GM21360 (cell line): ENCODE measurements at regions not wholly inside any gene's neighbourhood (a gene's known extent, or its start where the extent isn't known, plus 50 kb on each side); places are given as distances from the start of the nearest gene placed in this dataset.
"Not testable (repeated sequence)": the region's sequence is repeated elsewhere in the genome, so short reads cannot be mapped to it uniquely, and the experiment has no call there.

Source experiments
- ATAC-seq: cut with Tn5 transposase; IDR thresholded peaks from one replicate; pipeline ENCODE4 v1.9.1; 2021; ENCODE audit warnings: mild to moderate bottlenecking, moderate library complexity; ENCODE audit not compliant: unreplicated experiment

DNA sequence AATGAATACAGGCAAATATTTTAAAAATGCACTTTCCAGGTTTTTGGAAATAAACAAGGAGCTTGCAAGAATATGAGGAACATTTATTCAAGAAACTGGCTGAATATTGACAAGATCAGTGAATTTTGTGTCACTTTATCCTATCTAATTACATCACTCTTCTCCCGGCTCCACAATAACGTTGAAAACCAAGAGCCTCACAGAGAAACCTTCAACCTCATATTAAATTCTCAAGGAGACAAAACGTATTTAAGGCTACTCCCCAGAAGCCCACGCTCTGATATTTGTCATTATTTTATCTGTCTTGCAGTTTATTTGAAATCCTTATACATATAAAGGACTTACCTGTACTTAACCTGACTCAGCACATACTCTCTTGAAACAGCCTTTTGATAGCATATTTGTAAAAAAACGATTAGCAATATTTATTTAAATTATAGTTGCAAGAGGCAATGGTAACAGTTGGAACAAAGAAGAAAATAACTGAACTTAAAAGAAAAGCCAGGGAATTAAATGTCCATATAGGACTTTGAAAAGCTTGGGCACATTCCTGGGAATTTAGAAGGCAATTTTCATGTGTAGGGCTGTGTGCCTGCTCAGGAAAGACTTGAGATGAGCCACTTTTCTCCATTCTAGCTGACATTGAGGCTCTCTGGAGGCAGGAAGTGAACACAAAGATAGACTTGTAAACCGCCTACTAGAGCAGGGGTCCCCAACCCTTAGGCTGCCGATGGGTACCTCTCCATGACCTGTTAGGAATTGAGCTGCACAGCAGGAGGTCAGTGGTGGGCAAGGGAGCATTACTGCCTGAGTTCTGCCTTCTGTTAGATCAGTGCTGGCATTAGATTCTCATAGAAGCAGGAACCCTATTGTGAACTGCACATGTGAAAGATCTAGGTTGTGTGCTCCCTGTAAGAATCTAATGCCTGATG lies 636.4 kb downstream of the SLC16A7 start:
- no peak for ATAC-seq

DNA sequence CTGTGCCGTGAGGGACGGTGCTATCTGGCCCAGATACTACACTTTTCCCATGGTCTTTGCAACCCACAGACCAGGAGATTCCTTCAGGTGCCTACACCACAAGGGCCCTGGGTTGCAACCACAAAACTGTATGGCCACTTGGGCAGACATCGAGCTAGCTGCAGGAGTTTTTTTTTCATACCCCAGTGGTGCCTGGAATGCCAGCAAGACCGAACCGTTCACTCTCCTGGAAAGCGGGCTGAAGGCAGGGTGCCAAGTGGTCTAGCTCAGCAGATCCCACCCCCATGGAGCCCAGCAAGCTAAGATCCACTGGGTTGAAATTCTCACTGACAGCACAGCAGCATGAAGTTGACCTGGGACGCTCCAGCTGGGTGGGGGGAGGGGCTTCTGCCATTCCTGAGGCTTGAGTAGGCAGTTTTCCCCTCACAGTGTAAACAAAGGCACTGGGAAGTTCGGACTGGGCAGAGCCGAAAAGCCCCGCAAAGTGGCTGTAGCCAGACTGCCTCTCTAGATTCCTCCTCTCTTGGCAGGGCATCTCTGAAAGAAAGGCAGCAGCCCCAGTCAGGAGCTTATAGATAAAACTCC lies 638.9 kb downstream of the SLC16A7 start:
- ATAC-seq: not testable (repeated sequence)

DNA sequence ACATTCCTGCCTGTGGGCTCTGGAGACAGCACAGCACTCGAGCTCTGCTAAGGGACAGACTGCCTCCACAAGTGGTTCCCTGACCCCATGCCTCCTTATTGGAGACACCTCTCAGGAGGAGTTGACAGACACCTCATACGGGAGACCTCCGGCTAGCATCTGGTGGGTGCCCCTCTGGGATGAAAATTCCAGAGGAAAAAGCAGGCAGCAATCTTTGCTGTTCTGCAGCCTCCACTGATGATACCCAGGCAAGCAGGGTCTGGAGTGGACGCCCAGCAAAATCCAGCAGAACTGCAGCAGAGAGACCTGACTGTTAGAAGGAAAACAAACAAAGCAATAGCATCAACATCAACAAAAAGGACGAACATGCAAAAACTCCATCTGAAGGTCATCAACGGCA lies 639.4 kb downstream of the SLC16A7 start:
- no peak for ATAC-seq

DNA sequence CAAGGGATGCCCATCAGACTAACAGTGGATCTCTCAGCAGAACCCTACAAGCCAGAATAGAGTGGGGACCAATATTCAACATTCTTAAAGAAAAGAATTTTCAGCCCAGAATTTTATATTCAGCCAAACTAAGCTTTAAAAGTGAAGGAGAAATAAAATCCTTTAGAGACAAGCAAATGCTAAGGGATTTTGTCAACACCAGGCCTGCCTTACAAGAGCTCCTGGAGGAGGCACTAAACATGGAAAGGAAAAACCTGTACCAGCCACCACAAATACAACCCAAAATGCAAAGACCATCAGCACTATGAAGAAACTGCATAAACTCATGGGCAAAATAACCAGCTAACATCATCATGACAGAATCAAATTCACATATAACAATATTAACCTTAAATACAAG lies 640.6 kb downstream of the SLC16A7 start:
- not testable (repeated sequence) for ATAC-seq

DNA sequence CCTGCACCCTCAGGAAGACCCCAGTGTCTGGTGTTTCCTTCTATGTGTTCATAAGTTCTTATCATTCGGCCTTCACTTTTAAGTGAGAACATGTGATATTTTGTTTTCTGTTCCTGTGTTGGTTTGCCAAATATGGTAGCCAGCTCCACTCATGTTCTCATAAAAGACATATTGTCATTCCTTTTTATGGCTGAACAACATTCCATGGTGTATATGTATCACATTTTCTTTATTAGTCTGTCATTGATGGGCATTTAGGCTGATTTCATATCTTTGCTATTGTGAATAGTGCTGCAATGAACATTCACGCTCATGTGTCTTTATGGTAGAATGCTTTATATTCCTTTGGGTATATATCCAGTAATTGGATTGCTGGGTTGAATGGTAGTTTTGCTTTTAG lies 645.1 kb downstream of the SLC16A7 start:
- no peak for ATAC-seq

DNA sequence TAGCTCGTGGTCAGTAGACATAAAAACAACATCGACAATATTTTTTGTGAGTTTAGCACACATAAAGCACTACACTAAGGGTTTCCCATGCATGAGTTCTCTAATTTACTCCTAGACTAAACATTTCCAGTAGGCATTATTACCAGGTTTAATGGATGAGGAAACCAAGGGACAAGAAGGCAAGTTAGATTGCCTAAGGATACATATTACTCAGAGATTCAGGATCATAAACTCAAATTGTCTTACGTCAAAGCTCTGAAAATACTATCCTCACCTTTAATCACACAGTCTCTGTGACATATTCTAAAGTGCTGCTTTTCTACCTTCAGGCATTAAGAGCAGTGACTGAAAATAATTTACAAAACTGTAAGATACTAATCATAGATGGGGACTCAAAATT lies 655.3 kb downstream of the SLC16A7 start:
- ATAC-seq: no peak

DNA sequence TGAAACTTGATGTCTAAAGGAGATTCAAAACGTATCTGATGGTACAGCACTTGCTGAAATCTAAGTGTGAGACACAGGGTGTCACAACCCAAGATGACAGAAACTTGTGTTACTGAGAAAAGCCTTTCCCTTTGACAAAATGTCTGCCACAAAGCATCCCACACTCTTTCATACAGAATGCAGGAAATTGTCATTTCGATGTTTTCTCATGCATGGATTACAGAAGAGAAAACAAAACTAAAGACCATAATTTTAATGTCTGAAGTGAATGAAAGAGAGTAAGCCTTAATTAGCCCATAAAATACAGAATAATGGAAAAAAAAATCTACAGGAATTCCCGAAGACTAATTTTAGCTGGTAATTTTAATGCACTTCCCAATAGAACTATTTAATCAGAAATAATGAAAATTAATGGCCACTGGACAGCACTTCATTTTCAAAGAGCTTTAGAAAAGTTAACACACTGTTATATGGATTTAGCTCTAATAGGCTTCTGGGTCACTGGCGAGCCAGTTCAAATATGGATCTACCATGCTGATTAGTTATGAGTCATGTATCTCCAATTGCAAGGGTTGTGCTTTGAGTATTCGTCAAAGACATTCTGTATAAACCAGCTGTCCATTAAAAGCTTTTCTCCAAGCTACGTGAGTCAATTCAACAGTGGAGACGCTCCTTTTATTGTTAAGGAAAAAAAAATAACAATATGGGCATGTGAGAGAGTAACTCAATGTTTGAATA lies 656.7 kb downstream of the SLC16A7 start:
- no peak for ATAC-seq

DNA sequence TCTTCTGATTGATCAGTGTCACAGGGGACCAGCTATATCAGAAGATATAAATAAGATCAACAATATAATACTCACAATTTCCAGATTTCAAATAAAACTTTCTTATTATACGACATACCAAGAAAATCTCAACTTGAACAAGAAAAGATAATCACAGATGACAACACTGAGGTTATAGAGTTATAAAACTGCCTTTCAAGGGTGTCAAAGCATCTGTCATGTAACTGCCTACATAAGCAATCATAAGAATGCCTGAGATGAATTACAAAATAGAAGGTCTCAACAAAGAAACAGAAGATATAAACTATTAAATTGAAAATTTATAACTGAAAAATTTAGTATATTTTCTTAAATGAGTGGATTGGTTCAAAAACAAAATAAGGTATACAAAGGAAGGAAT lies 659.2 kb downstream of the SLC16A7 start:
- no peak for ATAC-seq

DNA sequence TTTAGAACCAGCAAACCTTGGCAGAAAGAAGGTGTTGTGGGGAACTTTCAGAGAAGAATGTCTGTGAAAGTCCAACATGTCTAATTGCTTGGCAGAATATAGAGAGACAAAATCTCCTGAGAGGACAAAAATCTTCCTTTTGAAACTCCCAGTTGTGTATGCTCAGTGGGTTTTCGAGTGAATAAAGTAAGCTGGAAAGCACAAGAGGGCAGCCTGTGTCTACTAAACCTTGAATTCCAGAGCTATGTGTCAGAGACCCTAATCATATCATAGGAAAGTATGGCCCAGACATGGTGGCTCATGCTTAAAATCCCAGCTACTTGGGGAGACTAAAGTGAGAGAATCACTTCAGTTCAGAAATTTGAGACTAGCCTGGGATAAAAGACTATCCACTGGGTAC lies 661.2 kb downstream of the SLC16A7 start:
- ATAC-seq: no peak

DNA sequence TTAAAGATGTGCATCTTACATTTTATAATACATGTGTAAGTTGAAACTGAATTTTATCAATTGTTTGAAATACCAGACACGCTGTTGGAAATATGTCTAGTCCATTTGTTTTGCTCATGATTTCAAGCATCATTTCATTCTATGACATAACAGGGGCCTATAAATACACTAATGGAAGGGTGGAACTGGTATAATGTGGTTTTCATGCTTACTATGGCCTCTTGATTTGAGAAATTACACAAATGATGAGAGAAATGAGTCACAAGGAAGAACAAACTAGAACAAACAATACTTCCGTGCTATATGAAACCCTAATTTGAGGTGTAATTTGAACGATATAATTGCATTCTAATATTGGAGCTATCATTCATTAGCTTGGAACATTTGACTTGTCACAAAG lies 663.4 kb downstream of the SLC16A7 start:
- ATAC-seq: no peak

DNA sequence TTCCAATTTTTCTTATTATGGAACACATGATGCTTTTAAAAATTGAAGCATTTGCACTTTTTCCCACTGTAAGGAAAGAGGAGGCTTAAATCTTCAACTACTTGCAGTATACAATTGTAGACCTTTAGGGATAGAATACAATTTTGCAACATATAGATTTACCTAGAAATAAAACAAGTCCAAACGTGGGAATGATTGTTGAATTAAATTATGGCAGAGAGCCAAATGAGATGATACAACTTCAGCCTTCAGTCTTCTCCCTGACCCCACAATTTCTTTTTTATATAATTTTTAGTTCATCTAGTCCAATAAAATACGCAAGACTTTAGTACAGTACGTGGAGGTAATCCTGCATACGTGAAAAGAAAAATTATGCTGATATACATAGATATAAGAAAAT lies 666.5 kb downstream of the SLC16A7 start:
- ATAC-seq: no peak

DNA sequence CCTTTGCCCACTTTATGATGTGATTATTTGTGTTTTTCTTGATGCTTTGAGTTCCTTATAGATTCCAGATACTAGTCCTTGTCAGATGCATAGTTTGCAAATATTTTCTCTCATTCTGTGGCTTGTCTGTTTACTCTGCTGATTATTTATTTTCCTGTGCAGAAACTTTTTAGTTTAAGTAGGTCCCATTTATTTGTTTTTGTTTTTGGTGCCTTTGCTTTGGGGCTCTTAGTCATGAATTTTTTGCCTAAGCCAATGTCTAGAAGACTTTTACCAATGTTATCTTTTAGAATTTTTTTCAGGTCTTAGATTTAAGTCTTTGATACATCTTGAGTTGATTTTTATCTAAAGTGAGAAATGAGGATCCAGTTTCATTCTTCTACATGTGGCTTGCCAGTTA lies 667.3 kb downstream of the SLC16A7 start:
- ATAC-seq: no peak

DNA sequence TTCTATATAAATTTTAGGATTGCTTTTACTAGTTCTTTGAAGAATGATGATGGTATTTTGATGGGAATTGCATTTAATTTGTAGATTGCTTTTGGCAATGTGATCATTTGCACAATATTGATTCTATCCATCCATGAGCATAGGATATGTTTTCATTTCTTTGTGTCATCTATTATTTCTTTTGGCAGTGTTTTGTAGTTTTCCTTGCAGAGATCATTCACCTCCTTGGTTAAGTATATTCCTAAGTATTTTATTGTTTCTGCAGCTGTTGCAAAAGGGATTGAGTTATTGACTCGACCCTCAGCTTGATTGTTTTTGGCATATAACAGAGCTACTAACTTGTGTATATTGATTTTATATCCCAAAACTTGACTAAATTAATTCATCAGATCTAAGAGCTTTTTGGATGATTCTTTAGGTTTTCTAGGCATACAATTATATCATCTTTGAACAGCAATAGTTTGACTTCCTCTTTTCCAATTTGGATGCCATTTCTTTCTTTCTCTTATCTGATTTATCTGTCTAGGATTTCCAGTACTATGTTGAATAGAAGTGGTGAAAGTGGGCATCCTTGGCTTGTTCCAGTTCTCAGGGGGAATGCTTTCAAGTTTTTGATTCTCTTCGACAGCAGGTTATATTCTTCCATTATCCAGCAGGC lies 668.1 kb downstream of the SLC16A7 start:
- ATAC-seq: no peak

DNA sequence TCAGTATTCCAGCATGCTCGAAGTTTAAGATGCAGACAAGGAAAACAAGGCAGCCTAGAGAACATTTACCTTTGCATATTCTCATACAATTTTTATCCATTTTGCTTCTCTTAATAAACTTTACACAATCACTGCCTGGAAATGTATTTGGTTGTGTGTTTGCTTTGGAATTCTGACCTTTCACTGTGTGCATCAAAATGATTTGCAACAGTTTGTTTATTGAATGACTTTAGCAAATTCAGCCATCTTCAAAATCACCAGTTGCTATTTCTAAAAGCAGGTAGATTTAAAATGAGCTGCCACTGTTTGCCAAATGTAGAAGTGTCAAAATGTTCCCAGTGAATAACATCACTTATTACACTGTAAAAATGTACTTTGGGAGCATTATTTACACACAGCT lies 669.9 kb downstream of the SLC16A7 start:
- ATAC-seq: no peak

DNA sequence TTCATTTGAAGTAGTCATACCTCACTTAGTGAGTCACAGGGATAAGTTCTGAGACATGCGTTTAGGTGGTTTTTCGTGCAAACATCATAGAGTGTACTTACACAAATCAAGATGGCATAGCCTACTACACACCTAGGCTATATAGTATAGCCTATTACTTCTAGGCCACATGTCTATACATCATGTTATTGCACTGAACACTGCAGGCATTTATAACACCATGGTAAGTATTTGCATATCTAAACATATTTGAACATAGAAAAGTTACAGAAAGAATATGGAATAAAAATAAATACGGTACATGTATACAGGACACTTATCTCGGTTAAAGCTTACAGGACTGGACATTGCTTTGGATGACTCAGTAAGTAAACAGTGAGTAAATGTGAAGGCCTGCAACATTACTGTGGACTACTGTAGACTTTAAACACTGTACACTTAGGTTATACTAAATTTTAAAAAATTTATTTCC lies 670.6 kb downstream of the SLC16A7 start:
- ATAC-seq: no peak

DNA sequence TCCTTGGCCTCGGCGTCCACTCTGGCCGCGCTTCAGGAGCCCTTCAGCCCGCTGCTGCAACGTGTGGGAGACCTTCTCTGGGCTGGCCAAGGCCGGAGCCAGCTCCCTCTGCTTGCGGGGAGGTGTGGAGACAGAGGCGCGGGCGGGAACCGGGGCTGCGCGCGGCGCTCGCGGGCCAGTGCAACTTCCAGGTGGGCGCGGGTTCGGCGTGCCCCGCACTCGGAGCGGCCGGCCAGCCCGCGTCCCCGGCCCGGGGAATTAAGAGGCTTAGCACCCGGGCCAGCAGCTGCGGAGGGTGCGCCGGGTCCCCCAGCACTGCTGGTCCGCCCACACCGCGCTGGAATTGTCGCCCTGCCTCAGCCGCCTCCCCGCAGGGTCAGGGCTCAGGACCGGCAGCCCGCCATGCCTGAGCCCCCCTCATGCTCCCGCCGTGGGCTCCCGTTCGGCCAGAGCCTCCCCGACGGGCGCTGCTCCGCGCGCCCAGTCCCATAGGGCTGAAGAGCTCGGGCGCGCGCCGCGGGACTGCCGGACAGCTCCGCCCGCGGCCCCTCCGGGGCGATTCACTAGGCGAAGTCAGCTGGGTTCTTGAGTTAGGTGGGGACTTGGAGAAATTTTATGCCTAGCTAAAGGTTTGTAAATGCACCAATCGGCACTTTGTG lies 673.9 kb downstream of the SLC16A7 start:
- no peak for ATAC-seq

DNA sequence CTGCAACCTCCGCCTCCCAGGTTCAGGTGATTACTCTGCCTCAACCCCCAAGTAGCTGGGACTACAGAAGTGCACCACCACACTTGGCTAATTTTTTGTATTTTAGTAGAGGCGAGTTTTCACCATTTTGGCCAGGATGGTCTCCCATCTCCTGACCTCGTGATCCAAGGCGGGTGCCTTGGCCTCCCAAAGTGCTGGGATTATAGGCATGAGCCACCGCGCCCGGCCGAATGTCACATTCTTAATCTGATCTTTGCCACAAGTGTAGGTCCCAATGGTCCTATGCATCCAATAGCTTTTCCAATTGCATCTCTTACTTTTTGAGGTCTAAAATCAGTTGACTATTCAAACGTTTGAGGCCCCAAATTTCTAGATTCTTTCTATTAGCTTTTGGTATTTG lies 676.0 kb downstream of the SLC16A7 start:
- no peak for ATAC-seq

DNA sequence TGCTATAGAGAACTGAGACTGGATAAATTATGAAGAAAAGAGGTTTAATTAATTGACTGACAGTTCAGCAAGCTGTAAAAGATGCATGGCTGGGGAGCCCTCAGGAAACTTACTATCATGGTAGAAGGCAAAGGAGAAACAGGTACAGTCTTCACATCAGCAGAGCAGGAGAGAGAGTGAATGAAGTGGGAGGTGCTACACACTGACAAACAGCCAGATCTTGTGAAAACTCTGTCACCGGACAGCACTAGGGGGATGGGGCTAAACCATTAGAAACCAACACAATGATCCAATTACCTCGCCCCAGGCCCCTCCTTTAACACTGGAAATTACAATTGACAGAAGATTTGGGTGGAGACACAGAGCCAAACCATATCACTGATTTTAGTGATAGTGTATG lies 682.4 kb downstream of the SLC16A7 start:
- no peak for ATAC-seq

DNA sequence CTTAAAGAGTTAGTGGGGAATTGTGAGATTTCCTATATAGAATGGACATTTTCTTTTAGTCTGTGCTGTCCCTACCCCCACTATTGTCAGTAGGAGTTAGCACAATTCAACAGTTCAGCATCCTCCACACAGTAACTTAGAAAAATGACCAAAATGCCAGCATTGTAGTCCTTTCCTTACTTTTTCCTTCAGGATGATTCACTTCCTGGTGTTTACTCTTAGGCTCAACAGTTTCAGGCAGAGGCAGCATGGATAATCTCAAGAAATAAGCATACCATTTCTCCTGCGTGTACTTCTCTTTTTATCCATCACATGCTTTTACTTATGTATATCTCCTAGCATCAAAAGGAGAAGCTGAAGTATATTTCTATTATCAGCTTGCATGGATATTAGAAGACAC lies 683.4 kb downstream of the SLC16A7 start:
- ATAC-seq: no peak

DNA sequence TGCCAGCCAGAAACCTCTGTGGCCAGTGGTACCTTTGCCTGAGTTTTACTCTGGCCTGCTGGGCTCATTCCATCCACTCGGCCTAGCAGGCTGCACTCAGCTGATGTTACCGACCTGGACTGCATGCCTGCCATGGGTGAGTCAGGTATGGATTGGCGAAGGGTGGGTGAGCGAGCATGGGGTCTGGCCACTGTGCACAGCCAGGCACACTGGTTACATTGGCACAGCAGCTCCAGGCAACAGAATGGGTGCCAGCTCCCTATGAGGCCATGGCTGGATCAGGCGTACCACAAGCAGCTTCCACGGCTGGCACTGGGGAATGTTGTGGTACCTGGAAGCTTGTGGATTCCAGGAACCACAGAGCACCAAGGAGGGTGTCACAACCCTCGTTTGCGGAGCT lies 685.7 kb downstream of the SLC16A7 start:
- ATAC-seq: no peak

DNA sequence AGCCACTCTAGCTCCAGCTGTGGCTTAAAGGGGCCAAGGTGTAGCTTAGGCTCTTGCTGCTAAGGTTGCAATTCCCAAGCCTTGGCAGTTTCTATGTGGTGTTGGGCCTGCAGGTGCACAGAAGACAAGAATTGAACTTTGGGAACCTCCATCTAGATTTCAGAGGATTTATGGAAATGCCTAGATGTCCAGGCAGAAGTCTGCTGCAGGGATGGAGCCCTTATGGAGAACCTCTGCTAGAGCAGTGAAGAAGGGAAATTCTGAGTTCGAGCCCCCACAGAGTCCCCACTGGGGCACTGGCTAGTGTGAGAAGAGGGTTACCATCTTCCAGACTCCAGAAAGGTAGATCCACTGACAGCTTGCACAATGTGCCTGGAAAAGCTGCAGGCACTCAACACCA lies 694.7 kb downstream of the SLC16A7 start:
- no peak for ATAC-seq
